Kidney glomerular epithelial cell (primary cell): ENCODE measurements at regions not wholly inside any gene's neighbourhood (a gene's known extent, or its start where the extent isn't known, plus 50 kb on each side); places are given as distances from the start of the nearest gene placed in this dataset.

Experiments
- DNase-seq: peaks from one replicate; lab custom pipeline; 2025; lab: John Stamatoyannopoulos, UW

DNA sequence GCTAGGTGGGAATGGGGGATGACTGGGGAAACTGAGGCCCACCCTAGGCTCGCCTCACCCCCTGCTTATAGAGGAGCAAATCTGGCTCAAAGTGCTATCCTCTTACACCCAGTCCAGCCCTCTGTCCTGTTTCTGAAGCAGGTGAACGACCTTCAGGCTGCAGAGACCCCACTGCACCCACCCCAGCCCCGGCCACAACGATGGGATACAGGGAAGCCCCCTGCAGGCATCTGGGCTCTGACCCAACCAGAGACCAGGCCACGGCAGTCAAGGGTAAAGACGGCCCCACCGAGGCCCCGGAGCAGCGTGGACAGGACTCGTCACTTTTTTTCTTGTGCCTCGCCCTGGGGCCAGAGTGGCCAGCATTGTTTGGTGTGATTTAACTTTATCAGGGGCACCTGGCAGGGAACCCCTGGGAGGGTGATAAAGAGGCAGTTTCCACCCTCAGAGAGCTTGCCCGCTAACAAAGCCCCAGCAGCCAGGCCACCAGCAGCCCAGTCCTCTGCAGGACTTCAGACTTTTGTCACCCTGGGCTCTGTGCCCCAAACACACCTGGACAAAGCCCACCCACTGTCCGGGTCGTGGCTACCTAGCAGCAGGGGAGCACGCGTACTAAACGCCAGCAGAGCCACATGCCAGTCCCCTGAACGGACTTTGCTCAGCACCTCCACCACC lies 612.6 kb downstream of the TBC1D22A start:
- DNase-seq, result no peak

DNA sequence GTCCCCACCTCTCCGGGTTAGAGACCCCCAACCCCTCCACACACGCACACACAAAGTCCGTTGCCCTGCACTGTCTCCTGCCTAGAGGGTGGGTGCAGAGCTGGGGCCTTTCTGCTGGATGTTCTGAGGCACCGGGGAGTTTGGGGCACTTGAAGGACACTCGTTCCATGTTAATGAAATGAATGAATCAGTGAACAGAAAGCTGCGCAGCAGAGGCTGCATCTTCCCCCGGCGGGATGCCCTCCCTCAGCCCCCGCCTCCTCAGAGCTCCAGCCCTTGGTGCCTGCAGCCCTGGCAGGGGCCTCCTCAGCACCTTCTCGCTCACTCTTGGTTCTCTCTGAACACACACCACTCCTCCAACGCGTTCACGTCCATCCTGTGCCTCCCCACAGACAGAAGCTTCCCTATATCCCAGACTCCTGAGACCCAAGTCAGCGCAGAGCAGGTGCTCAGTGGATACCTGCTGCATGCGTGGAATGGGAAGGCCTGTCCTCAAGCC lies 611.9 kb downstream of the TBC1D22A start:
- no peak for DNase-seq

DNA sequence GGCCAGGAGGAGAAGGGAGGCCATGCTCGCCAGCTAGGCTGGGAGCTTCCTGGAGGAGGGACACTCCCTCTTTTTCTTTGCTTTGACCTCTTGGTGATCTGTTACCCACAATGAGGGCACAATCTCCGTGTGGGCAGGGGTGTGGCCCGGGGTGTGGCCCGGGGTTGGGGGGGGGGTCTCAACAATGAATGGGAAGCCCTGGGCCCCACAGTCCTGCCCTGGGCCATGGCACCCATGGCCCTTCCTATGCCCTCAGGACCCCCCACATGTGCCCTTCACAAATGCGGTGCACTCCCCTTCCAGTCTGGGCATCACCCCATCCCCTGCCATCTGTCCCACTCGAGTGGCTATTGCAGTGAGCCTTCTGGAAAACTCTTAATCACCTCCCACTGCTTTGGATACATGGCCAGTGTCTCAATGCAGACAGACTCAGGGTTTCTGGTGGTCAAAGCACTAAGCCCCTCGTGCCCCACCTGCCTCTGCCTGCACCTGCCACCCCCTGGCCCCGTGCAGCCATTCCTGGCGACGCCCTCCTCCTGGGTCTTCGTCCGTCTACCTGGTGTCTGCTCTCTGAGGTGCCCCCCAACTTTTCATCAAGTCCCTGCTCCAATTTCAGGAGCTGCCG lies 611.3 kb downstream of the TBC1D22A start:
- DNase-seq, result no peak

DNA sequence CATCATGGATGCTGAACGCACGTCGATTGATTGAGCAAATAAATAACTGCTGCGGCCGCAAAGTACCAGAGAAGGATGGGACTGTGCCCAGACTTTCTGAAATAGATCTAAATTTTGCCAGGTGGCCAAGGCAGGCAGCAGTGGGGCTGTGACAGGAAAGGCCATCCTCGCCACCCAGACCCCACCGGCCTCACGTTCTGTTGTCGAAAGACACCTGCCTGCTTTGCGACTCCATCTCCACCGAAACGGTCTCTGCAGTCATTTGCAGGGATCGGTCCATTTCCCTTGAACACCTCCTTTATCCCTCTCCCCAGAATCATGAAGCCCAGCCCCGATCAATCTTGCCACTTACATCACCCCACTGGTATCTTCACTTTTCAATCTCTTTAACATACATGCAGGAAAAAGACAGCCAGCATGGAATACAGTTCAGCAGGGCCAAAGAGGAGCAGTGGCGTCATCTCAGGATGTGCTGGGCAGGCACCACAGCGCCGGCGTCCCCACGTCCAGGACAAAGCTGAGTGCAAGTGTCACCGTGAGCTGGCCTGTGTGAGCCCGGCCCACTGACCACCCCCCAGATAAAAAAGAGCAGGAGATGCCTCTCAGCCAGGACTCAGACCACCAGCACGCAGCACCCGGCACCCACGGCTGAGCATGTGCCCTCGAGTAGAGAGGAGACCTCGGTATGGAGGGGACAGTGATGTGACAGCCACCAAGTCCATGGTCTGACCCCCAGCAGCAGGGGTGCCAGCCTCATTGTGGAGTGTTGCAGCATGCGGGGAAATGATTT lies 610.3 kb downstream of the TBC1D22A start:
- no peak for DNase-seq

DNA sequence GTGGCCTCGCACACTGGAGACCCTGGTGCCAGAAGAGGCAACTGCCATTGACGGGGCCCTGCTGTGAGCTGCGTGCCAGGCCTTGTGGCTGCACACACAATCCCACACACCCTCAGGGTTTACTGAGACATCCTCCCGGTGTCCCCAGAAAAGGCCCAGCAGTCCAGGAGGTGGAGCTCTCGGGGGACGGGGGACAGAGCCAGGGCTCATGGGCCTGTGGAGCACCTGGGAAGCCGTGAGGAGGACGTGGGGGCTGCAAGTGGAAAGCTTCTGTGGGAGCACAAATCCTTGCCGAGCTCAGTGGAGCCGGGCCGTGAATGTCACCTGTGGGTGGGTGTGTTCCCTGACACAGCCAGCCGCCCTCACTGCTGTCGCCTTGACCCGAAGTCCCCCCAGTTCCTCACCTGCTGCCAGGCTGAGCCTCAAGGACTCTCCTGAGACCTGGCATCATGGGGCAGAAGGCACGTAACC lies 609.7 kb downstream of the TBC1D22A start:
- DNase-seq, result no peak

DNA sequence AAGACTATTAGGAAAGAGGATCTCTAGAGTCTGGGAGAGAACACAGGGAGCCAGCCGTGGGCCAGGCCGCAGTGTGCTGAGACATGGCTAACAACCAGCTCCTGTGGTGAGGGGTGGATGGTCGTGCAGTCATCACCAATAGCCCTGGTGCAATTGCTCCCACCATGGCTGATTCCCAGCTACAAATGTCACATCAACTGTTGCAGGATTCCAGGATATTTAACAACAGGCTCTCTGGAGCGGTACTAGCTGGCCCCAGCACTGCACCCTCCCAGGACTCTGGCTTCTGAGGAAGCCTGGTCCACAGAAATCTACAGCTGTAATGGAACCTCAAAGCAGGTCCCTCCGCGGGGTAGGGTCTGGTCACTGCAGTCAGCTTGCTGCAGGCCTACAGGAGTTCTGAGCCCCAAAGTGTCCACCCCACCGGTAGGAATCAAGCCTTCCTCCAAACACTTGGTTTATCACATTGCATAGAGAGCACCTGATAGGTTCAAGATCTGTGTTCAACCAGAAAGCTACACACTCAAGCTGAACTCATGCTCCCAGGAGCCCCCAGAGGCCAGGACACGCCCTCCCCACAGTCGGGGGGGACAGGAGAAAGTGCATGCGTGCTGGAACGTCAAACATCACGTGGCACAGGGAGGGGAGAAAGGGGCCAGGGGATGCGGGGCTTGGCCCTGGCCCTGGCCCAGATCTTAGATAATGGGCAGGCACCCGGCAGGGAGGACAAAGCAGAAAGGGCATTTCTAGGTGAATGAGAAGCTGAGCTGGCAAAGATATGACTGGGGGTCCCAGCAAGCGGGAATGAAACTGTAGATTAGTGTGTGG lies 609.0 kb downstream of the TBC1D22A start:
- no peak for DNase-seq

DNA sequence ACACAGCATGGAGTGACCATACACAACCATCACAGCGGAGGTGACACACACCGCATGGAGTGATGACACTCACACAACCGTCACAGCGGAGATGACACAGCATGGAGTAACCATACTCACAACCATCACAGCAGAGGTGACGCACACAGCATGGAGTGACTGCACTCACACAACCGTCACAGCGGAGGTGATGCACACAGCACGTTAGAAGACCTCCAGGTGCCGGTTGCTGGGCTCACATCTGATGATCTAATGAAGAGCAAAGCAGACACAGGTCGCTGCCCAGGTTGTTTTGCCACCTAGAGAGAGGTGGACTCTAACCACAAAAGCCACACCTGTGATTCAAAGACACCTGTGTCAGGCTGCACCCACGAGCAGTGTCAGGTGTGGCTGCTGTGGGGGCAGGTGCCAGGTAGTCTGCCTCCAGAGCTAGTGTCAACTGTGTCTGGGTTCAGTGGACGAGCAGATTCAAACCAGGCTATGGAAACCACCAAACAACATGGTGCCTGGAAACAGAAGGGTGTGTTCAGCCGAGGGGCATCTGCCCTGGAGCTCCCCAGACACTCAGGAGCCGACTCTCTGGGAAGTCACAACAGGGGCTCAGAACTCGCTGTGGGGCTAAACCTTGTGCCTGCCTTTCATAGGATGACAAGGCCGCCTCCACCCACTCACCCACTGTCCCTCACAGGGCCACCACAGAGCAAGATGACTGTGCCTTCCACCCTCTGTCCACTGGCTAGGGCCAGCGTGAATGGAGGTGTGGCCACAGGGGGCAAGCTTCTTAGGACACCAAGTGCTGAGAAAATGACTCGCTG lies 608.2 kb downstream of the TBC1D22A start:
- no peak for DNase-seq

DNA sequence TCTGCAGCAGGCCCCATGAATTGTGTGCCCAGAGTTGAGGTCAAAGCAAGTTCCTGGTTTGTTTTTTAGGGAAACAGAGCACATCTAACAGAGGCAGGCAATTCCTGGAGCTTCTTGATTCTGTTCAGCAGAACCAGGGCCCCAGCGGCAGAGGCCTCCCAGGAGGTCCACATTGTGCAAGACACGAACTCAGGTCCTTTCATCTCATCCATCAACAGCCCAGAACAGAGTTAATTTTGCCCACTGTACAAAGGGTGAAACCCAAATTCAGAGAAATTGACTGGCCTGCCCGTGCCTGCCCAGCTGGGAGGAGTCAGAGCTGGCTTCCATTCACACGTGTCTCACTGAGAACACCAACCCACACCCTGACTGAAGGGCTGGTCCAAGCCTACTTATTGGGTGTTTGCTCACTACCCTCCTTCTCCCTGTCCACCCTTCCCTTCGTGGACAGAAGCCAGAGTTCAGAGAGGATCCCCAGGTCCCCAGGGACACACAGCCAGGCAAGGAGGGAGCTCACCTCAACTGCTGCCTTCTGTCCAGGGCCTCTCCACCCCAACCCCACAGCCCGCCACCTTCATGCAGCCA lies 607.1 kb downstream of the TBC1D22A start:
- no peak for DNase-seq

DNA sequence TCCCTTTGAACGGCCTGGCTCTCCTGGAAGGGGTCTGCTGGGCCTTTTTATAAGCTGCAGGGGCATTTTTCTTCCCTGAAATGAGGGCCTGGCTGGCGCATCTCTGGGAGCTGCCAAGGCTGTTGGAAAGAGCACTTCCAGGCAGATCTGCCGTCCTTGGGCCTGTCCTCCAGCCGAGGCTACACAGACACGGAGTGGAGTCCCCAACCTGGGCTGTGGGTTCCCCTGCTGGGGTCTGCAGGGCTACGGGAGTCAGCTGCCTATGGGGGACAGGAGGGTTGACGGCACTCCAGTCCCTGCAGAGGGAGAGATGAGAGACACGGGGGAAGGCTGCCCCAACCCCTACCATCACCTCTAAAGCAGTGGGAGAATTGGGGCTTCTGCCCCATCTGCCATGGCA lies 606.6 kb downstream of the TBC1D22A start:
- DNase-seq, result no peak

DNA sequence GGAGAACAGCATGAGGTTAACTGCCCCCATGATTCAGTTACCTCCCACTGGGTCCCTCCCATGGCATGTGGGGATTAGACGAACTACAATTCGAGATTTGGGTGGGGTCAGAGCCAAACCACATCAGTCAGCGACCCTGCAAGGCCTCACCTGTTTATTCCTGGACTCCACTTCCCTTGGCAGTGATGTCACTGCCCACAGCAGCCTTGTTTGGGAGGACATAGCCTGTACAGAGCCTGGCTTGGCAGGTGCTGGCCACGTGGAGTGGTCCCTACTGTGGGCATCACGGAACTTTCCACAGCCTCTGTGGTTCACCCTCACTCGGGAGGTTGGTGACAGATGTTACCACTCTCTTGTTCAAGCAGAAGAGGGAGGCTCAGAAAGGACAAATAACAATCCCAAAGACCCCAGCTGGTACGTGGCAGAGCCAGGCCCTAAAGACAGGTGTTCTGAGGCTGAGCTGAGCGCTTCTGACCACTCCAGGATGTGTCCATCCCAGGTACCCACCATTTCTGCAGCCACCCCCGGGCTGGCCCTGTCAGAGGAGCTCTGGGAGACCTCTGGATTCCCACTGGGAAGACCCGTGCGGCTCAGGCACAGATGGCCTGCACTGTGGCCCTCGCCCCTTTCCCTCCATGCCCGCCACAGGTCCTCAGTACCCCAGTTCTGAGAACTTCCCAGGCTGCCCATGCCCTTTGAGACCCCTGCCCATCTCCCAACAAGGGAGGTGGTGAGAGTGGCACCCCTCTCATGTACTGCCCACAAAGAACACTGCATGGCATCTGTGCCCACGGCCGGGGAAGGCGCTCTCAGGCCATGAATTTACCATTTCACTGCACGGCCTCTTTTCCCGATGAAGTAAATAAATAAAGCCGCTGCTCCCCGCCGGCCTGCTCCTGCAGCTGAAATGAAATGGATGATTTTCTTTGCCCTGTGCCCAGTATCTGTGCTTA lies 605.8 kb downstream of the TBC1D22A start:
- no peak for DNase-seq

DNA sequence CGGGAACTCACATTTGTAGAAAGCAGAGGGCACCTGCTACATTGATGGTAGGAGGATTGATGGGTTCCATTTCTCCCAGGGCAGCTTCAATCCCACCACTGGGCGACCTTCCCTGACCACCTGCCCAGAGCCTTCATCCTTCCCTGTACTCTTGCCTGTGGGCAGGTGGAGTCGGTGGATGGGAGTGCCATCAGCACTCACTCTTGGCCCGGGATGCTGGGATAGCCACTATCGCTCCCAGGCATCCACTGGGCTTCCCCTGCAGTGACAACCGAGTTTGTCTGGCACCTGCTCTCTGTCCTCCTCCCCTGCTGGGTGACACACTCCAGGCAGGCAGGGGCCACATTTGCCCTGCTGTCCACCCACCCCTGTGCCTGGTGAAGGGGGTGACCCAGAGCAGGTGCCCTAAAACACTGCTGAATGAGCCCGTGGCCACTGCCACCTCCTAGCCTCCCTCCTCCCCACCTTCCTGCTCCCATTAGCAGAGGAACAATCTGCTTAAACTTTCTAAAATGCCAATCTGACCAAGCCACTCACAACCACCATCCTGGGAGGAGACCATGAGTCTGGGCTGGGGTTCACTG lies 604.7 kb downstream of the TBC1D22A start:
- no peak for DNase-seq

DNA sequence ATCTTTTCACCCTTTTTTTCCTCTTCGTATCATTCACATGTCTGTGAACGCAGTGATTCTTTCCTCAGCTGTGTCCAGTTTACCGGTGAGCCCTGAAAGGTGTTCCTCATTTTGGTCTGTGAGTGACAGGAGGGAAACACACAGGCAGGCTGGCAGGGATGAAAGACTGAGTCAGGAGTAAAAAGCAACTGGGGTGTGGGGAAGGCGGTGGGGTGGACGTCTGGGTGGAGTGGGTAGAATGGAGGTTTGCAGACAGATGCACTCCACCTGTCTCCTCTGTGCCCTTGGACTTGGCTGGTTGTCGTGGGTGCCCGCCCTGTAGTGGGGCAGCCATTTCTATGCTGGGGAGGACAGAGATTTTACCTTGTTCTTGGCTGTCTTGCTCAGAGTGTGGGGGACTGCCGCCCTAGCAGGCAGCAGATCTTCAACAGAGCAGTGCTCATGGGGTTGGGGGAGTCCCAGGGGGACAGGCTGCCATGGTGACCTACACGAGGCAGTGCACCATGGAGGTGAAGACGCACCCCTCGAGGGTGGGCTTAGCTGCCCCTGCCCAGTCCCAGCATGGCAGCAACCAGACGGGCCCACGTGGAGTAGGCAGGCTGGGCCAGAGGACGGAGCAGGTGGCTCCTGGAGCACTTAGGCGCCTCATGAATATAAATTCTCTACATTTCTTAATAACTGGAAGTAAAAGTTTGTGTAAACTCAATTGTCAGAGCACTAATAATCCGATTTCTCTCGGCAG lies 603.7 kb downstream of the TBC1D22A start:
- DNase-seq, result no peak

DNA sequence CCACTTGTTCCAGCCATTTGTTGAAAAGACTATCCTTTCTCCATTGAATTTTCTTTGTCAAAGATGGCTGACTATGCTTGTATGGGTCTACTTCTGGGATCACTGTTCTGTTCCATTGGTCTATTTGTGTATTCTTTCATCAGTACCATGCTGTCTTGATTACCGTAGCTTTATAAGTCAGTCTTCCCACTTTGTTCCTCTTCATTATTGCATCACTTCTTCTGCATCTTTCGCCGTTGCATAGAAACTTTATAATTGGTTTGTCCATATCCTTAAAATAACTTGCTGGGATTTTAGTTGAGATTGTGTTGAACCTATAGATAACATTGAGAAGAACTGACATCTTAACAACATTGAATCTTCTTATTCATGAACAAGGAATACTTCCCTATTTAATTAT lies 598.8 kb downstream of the TBC1D22A start:
- no peak for DNase-seq

DNA sequence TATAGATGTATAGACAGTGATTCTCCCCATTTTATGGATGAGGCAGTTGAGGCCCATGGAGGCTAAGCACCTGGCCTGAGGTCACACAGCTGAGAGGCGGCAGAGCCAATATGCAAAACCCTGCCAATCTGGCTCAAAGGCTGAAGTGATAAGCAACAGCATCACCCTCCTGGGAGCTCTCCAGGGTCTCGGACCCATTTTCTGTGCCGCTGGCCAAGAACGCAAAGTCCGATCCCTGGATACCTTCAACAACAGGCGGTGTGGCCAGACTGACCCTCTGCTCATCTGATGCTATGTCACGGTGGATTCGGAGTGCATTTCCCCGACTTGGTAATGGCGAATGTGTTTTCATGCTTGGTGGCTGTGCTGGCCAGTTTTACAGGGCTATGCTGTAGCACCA lies 595.0 kb downstream of the TBC1D22A start:
- DNase-seq, result no peak

DNA sequence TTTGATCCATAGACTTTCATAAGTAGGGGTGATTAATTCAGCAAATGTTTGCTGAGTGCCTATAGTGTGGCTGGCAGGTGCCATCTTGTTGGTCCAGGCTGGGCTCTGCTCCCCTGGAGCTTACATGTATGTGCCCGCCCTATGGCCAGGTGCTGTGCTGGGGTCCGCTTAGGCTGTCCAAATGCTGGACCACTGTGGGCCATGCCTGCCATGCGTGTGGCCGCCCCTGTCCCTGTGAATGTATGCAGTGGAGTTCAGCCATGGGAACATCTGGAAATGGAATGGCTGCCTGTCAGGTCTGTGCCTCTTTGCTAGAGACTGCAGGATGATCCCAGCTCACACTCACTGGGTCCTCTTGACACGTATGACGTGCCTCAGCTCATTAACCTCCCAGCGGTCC lies 594.6 kb downstream of the TBC1D22A start:
- DNase-seq, result no peak

DNA sequence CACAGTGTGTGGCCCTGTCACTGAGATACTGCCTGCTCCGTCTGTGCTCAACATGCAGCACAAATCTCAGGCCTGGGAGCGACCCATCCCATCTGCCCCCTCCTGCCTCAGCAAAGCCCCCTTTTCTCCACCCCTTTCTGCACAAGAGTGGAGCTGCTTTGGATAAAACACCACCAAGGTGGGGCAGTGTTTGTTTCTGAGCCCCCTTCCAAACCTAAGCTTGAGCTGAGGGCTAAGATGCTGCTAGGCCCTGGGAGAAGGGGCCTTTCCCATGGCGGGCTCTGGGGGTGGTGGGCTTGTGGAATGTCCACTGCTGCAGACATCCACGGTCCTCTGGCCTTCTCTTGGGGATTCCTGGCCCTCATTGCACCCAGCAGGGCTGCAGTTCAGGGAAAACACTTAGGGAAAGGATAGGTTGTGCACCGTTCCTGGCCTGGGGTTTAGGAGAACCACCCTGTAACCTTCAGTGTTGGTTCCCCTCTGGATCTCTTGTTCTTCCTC lies 594.1 kb downstream of the TBC1D22A start:
- DNase-seq, result no peak

DNA sequence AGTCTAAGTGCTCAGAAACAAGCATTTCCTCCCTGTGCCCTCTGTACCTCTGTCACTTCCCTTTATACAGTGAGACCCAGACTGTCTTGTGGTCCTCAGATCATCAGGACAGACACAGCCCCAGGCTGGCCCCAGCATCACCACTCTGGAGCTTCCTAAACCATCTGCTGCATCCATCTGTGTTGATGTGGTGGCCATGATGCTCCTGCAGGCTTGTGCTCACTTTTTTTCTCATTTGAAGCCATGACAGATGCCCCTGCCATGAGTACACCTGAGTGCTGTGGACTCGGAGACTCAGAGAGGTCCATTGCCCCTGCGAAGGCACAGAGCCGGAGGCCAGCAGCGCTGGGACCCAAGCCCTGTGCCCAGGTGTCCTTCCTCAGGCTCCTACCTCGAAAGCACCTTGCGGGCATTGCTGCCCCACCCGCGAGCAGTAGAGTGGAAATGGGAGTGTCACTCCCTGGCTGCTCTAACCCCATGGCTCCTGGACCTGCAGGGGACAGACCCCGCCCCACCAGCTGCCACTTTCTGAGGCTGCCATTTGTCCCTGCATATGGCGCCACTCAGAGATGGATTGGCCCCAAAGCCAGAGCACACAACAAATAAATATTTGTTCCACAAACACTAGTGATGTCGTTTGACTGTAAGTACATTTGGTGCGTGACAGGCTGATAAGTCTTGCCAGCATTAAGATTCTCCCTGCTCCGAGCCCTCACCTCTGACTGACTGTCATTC lies 593.5 kb downstream of the TBC1D22A start:
- DNase-seq, result no peak

DNA sequence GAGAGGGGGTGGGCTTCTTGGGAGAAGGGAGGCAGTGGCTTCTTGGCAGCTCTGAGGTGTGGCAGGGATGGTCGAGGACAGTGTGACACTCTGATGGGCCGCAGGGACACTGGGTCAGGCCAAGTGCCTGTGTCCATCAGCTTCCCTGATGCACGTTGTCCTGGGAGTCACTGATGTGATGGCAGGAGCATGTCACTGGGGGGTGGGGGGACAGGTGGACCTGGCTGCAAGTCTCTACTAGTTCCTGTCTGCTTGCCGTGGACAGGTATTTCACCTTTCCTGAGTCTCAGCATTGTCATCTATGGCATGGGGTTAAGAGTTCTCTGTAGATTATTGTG lies 592.9 kb downstream of the TBC1D22A start:
- no peak for DNase-seq
